HT1080 (cell line): ENCODE measurements at regions not wholly inside any gene's neighbourhood (a gene's known extent, or its start where the extent isn't known, plus 50 kb on each side); places are given as distances from the start of the nearest gene placed in this dataset.

Source experiments
- DNase-seq: peaks from one replicate; pipeline ENCODE4 v3.0.0-alpha.2; 2015; ENCODE audit warnings: low read depth

- DNase-seq: no peak
These were observed 65.9 kb upstream of the HPCAL1 start for GRCh38 chr2:10236571-10237391.

GRCh38 chr2:10237392-10238321 lies 65.0 kb upstream of the HPCAL1 start:
- DNase-seq: no peak

GRCh38 chr2:10238396-10238795 lies 64.3 kb upstream of the HPCAL1 start:
- no peak for DNase-seq

- no peak for DNase-seq
These were observed 63.7 kb upstream of the HPCAL1 start for GRCh38 chr2:10238991-10239485.

- no peak for DNase-seq
These were observed 63.1 kb upstream of the HPCAL1 start for GRCh38 chr2:10239561-10239967.

GRCh38 chr2:10240161-10240681 lies 62.5 kb upstream of the HPCAL1 start:
- DNase-seq: no peak

- DNase-seq: no peak
These were observed 61.6 kb upstream of the HPCAL1 start for GRCh38 chr2:10240911-10241610.

GRCh38 chr2:10241641-10242430 lies 60.9 kb upstream of the HPCAL1 start:
- no peak for DNase-seq

GRCh38 chr2:10242451-10242850 lies 60.3 kb upstream of the HPCAL1 start:
- DNase-seq: no peak

- DNase-seq: no peak
These were observed 59.4 kb upstream of the HPCAL1 start for GRCh38 chr2:10242998-10243925.

GRCh38 chr2:10243926-10244270 lies 58.8 kb upstream of the HPCAL1 start:
- DNase-seq: no peak

GRCh38 chr2:10245021-10245420 lies 57.7 kb upstream of the HPCAL1 start:
- no peak for DNase-seq

GRCh38 chr2:10245661-10246060 lies 57.0 kb upstream of the HPCAL1 start:
- DNase-seq: no peak

- DNase-seq: no peak
These were observed 56.3 kb upstream of the HPCAL1 start for GRCh38 chr2:10246370-10246769.

GRCh38 chr2:10246831-10247230 lies 55.9 kb upstream of the HPCAL1 start:
- no peak for DNase-seq

GRCh38 chr2:10249798-10250197 lies 52.9 kb upstream of the HPCAL1 start:
- DNase-seq: no peak

- DNase-seq: no peak
These were observed 50.5 kb upstream of the HPCAL1 start for GRCh38 chr2:10252224-10252623.

GRCh38 chr2:10252661-10253060 lies 50.0 kb upstream of the HPCAL1 start:
- DNase-seq: peak; percentile 40
